HCT116 (cell line): ENCODE measurements at regions not wholly inside any gene's neighbourhood (a gene's known extent, or its start where the extent isn't known, plus 50 kb on each side); places are given as distances from the start of the nearest gene placed in this dataset.
A peak's percentile ranks its signal among the peaks of the same experiment; 100 is the strongest.

Experiments used
- ATAC-seq: fragments of 200-7000 bp; cut with Tn5 transposase; 2 replicates; pipeline ENCODE4 v1.9.1; 2020; ENCODE audit warnings: mild to moderate bottlenecking, moderate library complexity
- BruUV-seq: library from RNA; stranded (reverse); fragments of 400-500 nt; replicated peaks from 2 replicates; lab custom pipeline; 2021; lab: Mats Ljungman, UMichigan
- CTCF ChIA-PET: fragments of 300-600 bp; sonication (Branson Sonifier 250); formaldehyde crosslinking; loops from one replicate; lab custom pipeline; 2021; ENCODE audit warnings: antibody characterized with exemption; lab: Charles Lee
- POLR2A ChIA-PET: fragments of 300-600, 350-600 bp; sonication (Branson Sonifier 250); formaldehyde crosslinking; loops from one replicate; lab custom pipeline; 2021; ENCODE audit warnings: antibody characterized with exemption; lab: Charles Lee
- RAD21 ChIA-PET, 2 experiments: fragments of 300-600 bp; sonication (Branson Sonifier 250); formaldehyde crosslinking; loops; one replicate each; lab custom pipeline; 2023; ENCODE audit warnings: low total read pairs in 2 of 2; ENCODE audit not compliant: uncharacterized antibody in 2 of 2, unreplicated experiment in 2 of 2, low non-redundant PET in 1 of 2; lab: Charles Lee
- DNase-seq: peaks from one replicate; pipeline ENCODE4 v3.0.0-alpha.2; 2010; ENCODE audit warnings: low read depth, low spot score
- H2AFZ ChIP-seq: fragments of 200-600 bp; shearing (Covaris generic), sonication (generic); 2 replicates; pipeline ENCODE4 v1.6.1; 2017; ENCODE audit warnings: low read depth, mixed run types, mixed read lengths, antibody characterized with exemption, low read length; ENCODE audit not compliant: poor library complexity, severe bottlenecking
- H3K27ac ChIP-seq: 2 replicates; pipeline ENCODE4 v1.5.1; 2012; ENCODE audit warnings: low read depth, low read length
- H3K27me3 ChIP-seq: fragments of 200-600 bp; sonication (generic); 2 replicates; pipeline ENCODE4 v1.6.1; 2016; ENCODE audit warnings: mixed run types, low read length, mixed read lengths; ENCODE audit not compliant: insufficient read depth
- H3K36me3 ChIP-seq, 2 experiments: fragments of 200-500 bp in 1 of 2; fragments of 200-600 bp in 1 of 2; sonication (Bioruptor generic) in 1 of 2; sonication (generic) in 1 of 2; 2 replicates each; pipeline versions ENCODE4 v1.5.1 to v1.6.1; 2014 to 2016; ENCODE audit warnings: low read length in 2 of 2, inconsistent platforms in 1 of 2, mixed read lengths in 1 of 2, mixed run types in 1 of 2; ENCODE audit not compliant: insufficient read depth in 2 of 2, control insufficient read depth in 1 of 2
- H3K4me1 ChIP-seq, 2 experiments: fragments of 200-600 bp in 1 of 2; sonication (generic) in 1 of 2; 2 replicates each; pipeline versions ENCODE4 v1.5.1 to v1.6.1; 2012 to 2017; ENCODE audit warnings: low read length in 2 of 2, inconsistent platforms in 1 of 2, mild to moderate bottlenecking in 1 of 2, mixed read lengths in 1 of 2, mixed run types in 1 of 2, moderate library complexity in 1 of 2; ENCODE audit not compliant: insufficient read depth in 2 of 2, control insufficient read depth in 1 of 2
- H3K4me2 ChIP-seq: fragments of 200-600 bp; sonication (generic); 2 replicates; pipeline ENCODE4 v1.6.1; 2017; ENCODE audit warnings: mixed run types, low read length, mixed read lengths
- H3K4me3 ChIP-seq, 2 experiments: fragments of 200-600 bp in 1 of 2; sonication (generic) in 1 of 2; replicated peaks in 1 of 2; 2 replicates each; pipeline ENCODE4 v1.5.1; 2011 to 2016; ENCODE audit warnings: low read length in 2 of 2, control low read depth in 1 of 2, low read depth in 1 of 2, mild to moderate bottlenecking in 1 of 2, mixed read lengths in 1 of 2, mixed run types in 1 of 2
- H3K79me2 ChIP-seq: fragments of 200-600 bp; sonication (generic); 2 replicates; pipeline ENCODE4 v1.6.1; 2017; ENCODE audit warnings: mild to moderate bottlenecking, mixed run types, low read length, moderate library complexity, mixed read lengths; ENCODE audit not compliant: insufficient read depth
- H3K9ac ChIP-seq: fragments of 200-600 bp; sonication (generic); 2 replicates; pipeline ENCODE4 v1.6.1; 2016; ENCODE audit warnings: low read length, mixed read lengths
- H3K9me2 ChIP-seq: fragments of 200-600 bp; sonication (generic), shearing (Covaris generic); 2 replicates; pipeline ENCODE4 v1.6.1; 2017; ENCODE audit warnings: mixed run types, mild to moderate bottlenecking, moderate library complexity; ENCODE audit not compliant: insufficient read depth
- H3K9me3 ChIP-seq, 2 experiments: fragments of 200-500 bp in 1 of 2; fragments of 200-600 bp in 1 of 2; sonication (Bioruptor generic) in 1 of 2; sonication (generic) in 1 of 2; 2 replicates each; pipeline ENCODE4 v1.6.1; 2014 to 2017; ENCODE audit warnings: low read length in 2 of 2, mixed read lengths in 2 of 2, inconsistent platforms in 1 of 2, low read depth in 1 of 2, mild to moderate bottlenecking in 1 of 2, mixed run types in 1 of 2, moderate library complexity in 1 of 2; ENCODE audit not compliant: control insufficient read depth in 1 of 2, insufficient read depth in 1 of 2
- H4K20me1 ChIP-seq: fragments of 200-600 bp; sonication (generic), shearing (Covaris generic); 2 replicates; pipeline ENCODE4 v1.6.1; 2017; ENCODE audit warnings: mixed run types, mild to moderate bottlenecking, moderate library complexity; ENCODE audit not compliant: insufficient read depth
- CBX3 ChIP-seq: IDR thresholded peaks from 2 replicates; pipeline ENCODE4 v1.6.1; 2012; ENCODE audit warnings: low read depth
- CEBPB ChIP-seq: IDR thresholded peaks from 2 replicates; pipeline ENCODE4 v1.6.1; 2012; ENCODE audit warnings: low read depth
- CTCF ChIP-seq, 3 experiments: fragments of 200-600 bp in 1 of 3; sonication (generic) in 1 of 3; IDR thresholded peaks in 2 of 3; conservative IDR thresholded peaks in 1 of 3; 2 replicates each; pipeline ENCODE4 v1.5.1; 2012 to 2017; ENCODE audit warnings: low read depth in 2 of 3, low read length in 2 of 3, antibody characterized with exemption in 1 of 3, borderline replicate concordance in 1 of 3, control low read depth in 1 of 3, mild to moderate bottlenecking in 1 of 3, mixed read lengths in 1 of 3, mixed run types in 1 of 3, moderate library complexity in 1 of 3; ENCODE audit not compliant: insufficient read depth in 1 of 3
- ELF1 ChIP-seq: IDR thresholded peaks from 2 replicates; pipeline ENCODE4 v1.6.1; 2012; ENCODE audit warnings: low read depth, borderline replicate concordance
- EZH2 ChIP-seq: fragments of 200-600 bp; sonication (generic); IDR thresholded peaks from 2 replicates; pipeline ENCODE4 v1.6.1; 2017; ENCODE audit warnings: antibody characterized with exemption, mixed run types
- YY1 ChIP-seq: IDR thresholded peaks from 2 replicates; pipeline ENCODE4 v1.6.1; 2011; ENCODE audit warnings: low read length, low read depth, moderate library complexity, mild to moderate bottlenecking; ENCODE audit not compliant: insufficient replicate concordance; ENCODE audit errors: extremely low read depth
- ZBTB33 ChIP-seq: IDR thresholded peaks from 2 replicates; pipeline ENCODE4 v1.6.1; 2011; ENCODE audit warnings: mild to moderate bottlenecking, low read length, moderate library complexity; ENCODE audit not compliant: insufficient replicate concordance; ENCODE audit errors: extremely low read depth
- ZFX ChIP-seq: fragments of 450-650 bp; IDR thresholded peaks from 2 replicates; pipeline ENCODE4 v1.6.1; 2017
- ZNF274 ChIP-seq: fragments of 200-500 bp; sonication (Bioruptor generic); IDR thresholded peaks from 2 replicates; pipeline ENCODE4 v1.6.1; 2014; ENCODE audit warnings: mild to moderate bottlenecking, low read depth, low read length, inconsistent platforms
- intact Hi-C: fragments of 100-400 bp; cut with micrococcal nuclease; formaldehyde crosslinking; loops from 2 replicates; pipeline ENCODE4 v1.10.0; 2022

- ChIA-PET CTCF (no interaction called here), RAD21 (no interaction called here), POLR2A (no interaction called here)
- BruUV-seq: no TSS peak
- intact Hi-C loops: no loop called here
- peak overlapping the region; percentile 14 for H2AFZ ChIP-seq
- H3K9me3 ChIP-seq: no peaks in the 10 kb centered on the region
- H3K27me3 ChIP-seq: no peaks in the 10 kb centered on the region
- H3K79me2 ChIP-seq: no peaks in the 10 kb centered on the region
- no peaks in the 10 kb centered on the region for H4K20me1 ChIP-seq
- H3K9me2 ChIP-seq: no peaks in the 10 kb centered on the region
- no peaks in the 10 kb centered on the region for H3K36me3 ChIP-seq
- no peak overlapping the region for H3K9ac ChIP-seq
- DNase-seq: no peak
- no peak overlapping the region for H3K27ac ChIP-seq
- peaks cover 0 to 18% of the 10 kb centered on the region in 2 experiments; a peak in 2 of 4 replicates for H3K4me1 ChIP-seq
- H3K4me2 ChIP-seq: peak overlapping the region; percentile 13; the same call in 1 of the 2 replicates
- no peak for ATAC-seq
- H3K4me3 ChIP-seq: no peak overlapping the region
- TF ChIP-seq ELF1: no peak
These were observed 872.4 kb downstream of the BRINP3 start for GRCh38 chr1:189605226-189605625.

- CTCF ChIA-PET: no interaction called here
- H4K20me1 ChIP-seq: no peaks in the 10 kb centered on the region
- intact Hi-C loops: no loop called here
- RAD21 ChIA-PET: no interaction called here
- H3K9me2 ChIP-seq: no peaks in the 10 kb centered on the region
- no TSS peak for BruUV-seq
- POLR2A ChIA-PET: no interaction called here
- no peak overlapping the region for H3K27ac ChIP-seq
- H3K4me2 ChIP-seq: no peak overlapping the region
- no peak overlapping the region for H3K9ac ChIP-seq
- peaks cover 0 to 18% of the 10 kb centered on the region in 2 experiments; a peak in 2 of 4 replicates for H3K4me1 ChIP-seq
- H3K4me3 ChIP-seq: no peak overlapping the region
- TF ChIP-seq ZBTB33: no peak
- no peak for TF ChIP-seq ZFX
- no peak for TF ChIP-seq YY1
- no peak for TF ChIP-seq ZNF274
- no peak for TF ChIP-seq CBX3
- TF ChIP-seq CEBPB: no peak
- TF ChIP-seq EZH2: no peak
- TF ChIP-seq CTCF (IDR thresholded peaks at IDR 0.05 in 2 of 3, conservative IDR thresholded peaks at IDR 0.05 in 1 of 3; ENCODE audit: borderline replicate concordance in 1 of 3, insufficient read depth in 1 of 3, low read depth in 2 of 3, low read length in 2 of 3): no peak
- H3K9me3 ChIP-seq: no peaks in the 10 kb centered on the region
- ATAC-seq: no peak
- H2AFZ ChIP-seq: peak overlapping the region; percentile 63
- no peaks in the 10 kb centered on the region for H3K36me3 ChIP-seq
- no peaks in the 10 kb centered on the region for H3K79me2 ChIP-seq
- DNase-seq: no peak
- H3K27me3 ChIP-seq: no peaks in the 10 kb centered on the region
These were observed 871.6 kb downstream of the BRINP3 start for GRCh38 chr1:189606047-189606446.
